ENCODE measurements at regions not wholly inside any gene's neighbourhood (a gene's known extent, or its start where the extent isn't known, plus 50 kb on each side); places are given as distances from the start of the nearest gene placed in this dataset.

GRCh38 chr4:8762356-8762755 is 109.3 kb downstream of the HMX1 start:
- Histone ChIP-seq H3K9me1 (replicated peaks; ENCODE audit: control insufficient read depth, extremely low read depth, insufficient read depth, low read length) (no peaks in the 10 kb centered on the region), H3K79me2 (ENCODE audit: control insufficient read depth, insufficient read depth, low read length) (no peaks in the 10 kb centered on the region), H2AFZ (ENCODE audit: low read depth, low read length) (no peak overlapping the region), H3K9me3 (replicated peaks; ENCODE audit: control insufficient read depth, insufficient read depth, low read length) (no peaks in the 10 kb centered on the region), H4K20me1 (replicated peaks; ENCODE audit: control insufficient read depth, extremely low read depth, insufficient read depth, low read length) (no peaks in the 10 kb centered on the region), H3K4me1 (ENCODE audit: control insufficient read depth, extremely low read depth, insufficient read depth, low read length) (no peaks in the 10 kb centered on the region), H3K27me3 (ENCODE audit: control insufficient read depth in 2 of 2, insufficient read depth in 2 of 2, low read length in 2 of 2) (no peaks in the 10 kb centered on the region), H3K9ac (replicated peaks; ENCODE audit: extremely low read depth, insufficient read depth, low read length) (no peak overlapping the region), H3K36me3 (ENCODE audit: control insufficient read depth in 2 of 2, extremely low read depth in 1 of 2, insufficient read depth in 2 of 2, low read length in 2 of 2) (no peaks in the 10 kb centered on the region), H3K27ac (ENCODE audit: insufficient read depth, low read depth, low read length) (no peak overlapping the region), H3K4me2 (ENCODE audit: insufficient read depth, low read length) (no peak overlapping the region), H3K4me3 (replicated peaks in 1 of 3; ENCODE audit: insufficient read depth in 1 of 3, low read depth in 1 of 3, low read length in 3 of 3) (no peak overlapping the region)
- dilution Hi-C loops (cut with MboI; ENCODE audit: extremely low pct_ligation_motif_present, low sequenced_read_pairs) (no loop called here), intact Hi-C loops (cut with micrococcal nuclease) (no loop called here)
- ChIA-PET CTCF (no interaction called here), POLR2A (no interaction called here)
- no peak for TF ChIP-seq POLR2A (IDR thresholded peaks at IDR 0.05; ENCODE audit: low read depth, low read length)
- TF ChIP-seq FOS (IDR thresholded peaks at IDR 0.05; ENCODE audit: borderline replicate concordance, insufficient read depth, low read length), result no peak
- TF ChIP-seq MYC (IDR thresholded peaks at IDR 0.05; ENCODE audit: low read depth, low read length), result no peak
- TF ChIP-seq CTCF (IDR thresholded peaks at IDR 0.05; ENCODE audit: extremely low read depth in 1 of 2, insufficient read depth in 1 of 2, low read depth in 1 of 2, low read length in 2 of 2), result no peak
- no peak for TF ChIP-seq EZH2 (IDR thresholded peaks at IDR 0.05; ENCODE audit: borderline replicate concordance, low read depth, low read length, severe bottlenecking)
- no peak for TF ChIP-seq JUN (IDR thresholded peaks at IDR 0.05; ENCODE audit: borderline replicate concordance, insufficient read depth, insufficient read length, low read depth)
- TF ChIP-seq GATA2 (IDR thresholded peaks at IDR 0.05; ENCODE audit: insufficient read depth, insufficient read length, low read depth, low read length), result no peak
- TF ChIP-seq, protein P1, sequence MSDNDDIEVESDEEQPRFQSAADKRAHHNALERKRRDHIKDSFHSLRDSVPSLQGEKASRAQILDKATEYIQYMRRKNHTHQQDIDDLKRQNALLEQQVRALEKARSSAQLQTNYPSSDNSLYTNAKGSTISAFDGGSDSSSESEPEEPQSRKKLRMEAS (IDR thresholded peaks at IDR 0.05; ENCODE audit: insufficient read depth, insufficient read length), result no peak
- BruUV-seq (replicated peaks), result no TSS peak
- DNase-seq (ENCODE audit: low read depth, low spot score), result no peak
- FAIRE-seq, result no peak
